HFFc6 (cell line): ENCODE measurements at regions not wholly inside any gene's neighbourhood (a gene's known extent, or its start where the extent isn't known, plus 50 kb on each side); places are given as distances from the start of the nearest gene placed in this dataset.

Experiments used
- DNase-seq: peaks from one replicate; pipeline ENCODE4 v3.0.0-alpha.2; 2018
- H3K27ac Mint-ChIP-seq: 2 replicates; pipeline ENCODE4 v1.8.0; 2020; ENCODE audit warnings: mild to moderate bottlenecking, mixed read lengths
- H3K27me3 Mint-ChIP-seq: 2 replicates; pipeline ENCODE4 v1.8.0; 2021; ENCODE audit warnings: mild to moderate bottlenecking, moderate library complexity, mixed read lengths; ENCODE audit not compliant: insufficient read depth
- H3K36me3 Mint-ChIP-seq: 2 replicates; pipeline ENCODE4 v1.8.0; 2021; ENCODE audit warnings: low read depth, mixed read lengths
- H3K4me1 Mint-ChIP-seq: 2 replicates; pipeline ENCODE4 v1.8.0; 2020; ENCODE audit warnings: low read depth, mixed read lengths
- H3K4me3 Mint-ChIP-seq: 2 replicates; pipeline ENCODE4 v1.8.0; 2020; ENCODE audit warnings: mild to moderate bottlenecking, moderate library complexity, mixed read lengths
- H3K9me3 Mint-ChIP-seq: 2 replicates; pipeline ENCODE4 v1.8.0; 2020; ENCODE audit warnings: mild to moderate bottlenecking, mixed read lengths
- CTCF ChIP-seq: fragments of 200-600 bp; sonication (generic); IDR thresholded peaks from 2 replicates; pipeline ENCODE4 v1.5.0; 2021; ENCODE audit warnings: antibody characterized with exemption, mild to moderate bottlenecking

- TF ChIP-seq CTCF: no peak
- peaks cover 14% of the 10 kb centered on the region for H3K36me3 Mint-ChIP-seq
- peaks cover 9% of the 10 kb centered on the region; the same call in 1 of the 2 replicates for H3K4me1 Mint-ChIP-seq
- peaks cover 13% of the 10 kb centered on the region for H3K9me3 Mint-ChIP-seq
- no peaks in the 10 kb centered on the region; the same call in 1 of the 2 replicates for H3K27me3 Mint-ChIP-seq
- H3K27ac Mint-ChIP-seq: no peak overlapping the region
- no peak overlapping the region for H3K4me3 Mint-ChIP-seq
- DNase-seq: no peak
Measured at GRCh38 chr4:141290771-141291170, 70.1 kb downstream of the ZNF330 start.

GRCh38 chr4:141294306-141294705 is 73.6 kb downstream of the ZNF330 start:
- TF ChIP-seq CTCF: no peak
- Mint-ChIP-seq H3K4me1 (peaks cover 9% of the 10 kb centered on the region; the same call in 1 of the 2 replicates), H3K9me3 (peaks cover 13% of the 10 kb centered on the region), H3K27me3 (no peaks in the 10 kb centered on the region; the same call in 1 of the 2 replicates), H3K27ac (no peak overlapping the region), H3K4me3 (no peak overlapping the region), H3K36me3 (peaks cover 14% of the 10 kb centered on the region)
- DNase-seq: no peak

GRCh38 chr4:141301216-141301615 is 80.5 kb downstream of the ZNF330 start:
- no peaks in the 10 kb centered on the region for H3K4me1 Mint-ChIP-seq
- no peaks in the 10 kb centered on the region for H3K9me3 Mint-ChIP-seq
- no peak overlapping the region for H3K4me3 Mint-ChIP-seq
- no peaks in the 10 kb centered on the region; the same call in 1 of the 2 replicates for H3K27me3 Mint-ChIP-seq
- H3K27ac Mint-ChIP-seq: no peak overlapping the region
- H3K36me3 Mint-ChIP-seq: no peaks in the 10 kb centered on the region
- no peak for TF ChIP-seq CTCF
- DNase-seq: no peak

- no peaks in the 10 kb centered on the region; the same call in 1 of the 2 replicates for H3K27me3 Mint-ChIP-seq
- H3K27ac Mint-ChIP-seq: no peak overlapping the region
- TF ChIP-seq CTCF: no peak
- H3K9me3 Mint-ChIP-seq: no peaks in the 10 kb centered on the region
- H3K36me3 Mint-ChIP-seq: no peaks in the 10 kb centered on the region
- H3K4me1 Mint-ChIP-seq: peaks cover 12% of the 10 kb centered on the region
- no peak for DNase-seq
- H3K4me3 Mint-ChIP-seq: no peak overlapping the region
Measured at GRCh38 chr4:141302924-141303323, 82.2 kb downstream of the ZNF330 start.

- no peak for DNase-seq
- Mint-ChIP-seq H3K36me3 (no peaks in the 10 kb centered on the region), H3K27ac (no peak overlapping the region), H3K4me1 (peaks cover 14% of the 10 kb centered on the region), H3K9me3 (no peaks in the 10 kb centered on the region), H3K4me3 (no peak overlapping the region), H3K27me3 (no peaks in the 10 kb centered on the region; the same call in 1 of the 2 replicates)
- TF ChIP-seq CTCF: no peak
Measured at GRCh38 chr4:141304346-141304745, 83.7 kb downstream of the ZNF330 start.

DNA sequence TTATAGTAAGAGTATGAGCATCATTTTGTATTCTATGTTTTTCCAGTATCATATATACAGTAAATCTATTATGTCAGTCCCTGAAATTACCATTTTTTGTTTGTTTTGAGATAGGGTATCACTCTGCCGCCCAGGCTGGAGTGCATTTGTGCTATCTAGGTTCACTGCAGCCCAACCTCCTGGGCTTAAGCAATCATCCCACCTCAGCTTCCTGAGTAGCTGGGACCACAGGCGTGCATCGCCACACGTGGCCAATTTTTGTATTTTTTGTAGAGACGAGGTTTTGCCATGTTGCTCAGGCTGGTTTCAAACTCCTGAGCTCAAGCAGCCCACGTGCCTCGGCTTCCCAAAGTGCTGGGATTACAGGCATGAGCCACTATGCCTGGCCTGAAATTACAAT is 85.6 kb downstream of the ZNF330 start:
- DNase-seq: no peak
- no peak overlapping the region for H3K27ac Mint-ChIP-seq
- H3K4me1 Mint-ChIP-seq: peaks cover 14% of the 10 kb centered on the region
- H3K27me3 Mint-ChIP-seq: no peaks in the 10 kb centered on the region
- H3K4me3 Mint-ChIP-seq: no peak overlapping the region
- no peaks in the 10 kb centered on the region for H3K9me3 Mint-ChIP-seq
- no peak for TF ChIP-seq CTCF
- no peaks in the 10 kb centered on the region for H3K36me3 Mint-ChIP-seq
